Endothelial cell of umbilical vein (primary cell): ENCODE measurements at regions not wholly inside any gene's neighbourhood (a gene's known extent, or its start where the extent isn't known, plus 50 kb on each side); places are given as distances from the start of the nearest gene placed in this dataset.

ENCODE experiments used
- CTCF ChIP-seq, 2 donors: IDR thresholded peaks; 1 replicate in 1 of 2; 2 replicates in 1 of 2; pipeline ENCODE4 v1.5.1; 2011; ENCODE audit warnings: low read length in 2 of 2, mild to moderate bottlenecking in 2 of 2, moderate library complexity in 2 of 2, control low read depth in 1 of 2, inconsistent platforms in 1 of 2, low read depth in 1 of 2; ENCODE audit not compliant: insufficient read depth in 1 of 2; ENCODE audit errors: extremely low read depth in 1 of 2
- MAX ChIP-seq: IDR thresholded peaks from 2 replicates; pipeline ENCODE4 v1.6.1; 2011; ENCODE audit not compliant: insufficient read depth, insufficient read length

- no peak for TF ChIP-seq CTCF (IDR thresholded peaks at IDR 0.05; ENCODE audit: extremely low read depth in 1 of 2, insufficient read depth in 1 of 2, low read depth in 1 of 2, low read length in 2 of 2)
- TF ChIP-seq MAX, result no peak
Measured at GRCh38 chr1:118253053-118253915, 68.3 kb upstream of the SPAG17 start.
